ENCODE measurements at regions not wholly inside any gene's neighbourhood (a gene's known extent, or its start where the extent isn't known, plus 50 kb on each side); places are given as distances from the start of the nearest gene placed in this dataset.

- Histone ChIP-seq H3K4me3 (no peak overlapping the region), H3K27me3 (no peaks in the 10 kb centered on the region), H3K9me3 (no peaks in the 10 kb centered on the region), H3K27ac (no peak overlapping the region), H3K36me3 (no peaks in the 10 kb centered on the region), H3K4me1 (no peaks in the 10 kb centered on the region)
- no peak for DNase-seq
- intact Hi-C loops (cut with DNase I; ENCODE audit: low total_unique reads), result no loop called here
- no peak for TF ChIP-seq CTCF (IDR thresholded peaks at IDR 0.05)
- no peak for TF ChIP-seq POLR2A (IDR thresholded peaks at IDR 0.05)
Observed at GRCh38 chr3:70433091-70433490, 120.7 kb upstream of the MDFIC2 start.

- H3K27ac ChIP-seq, result no peak overlapping the region
- TF ChIP-seq POLR2A (IDR thresholded peaks at IDR 0.05) (no peak), CTCF (IDR thresholded peaks at IDR 0.05) (no peak)
- no peaks in the 10 kb centered on the region for H3K36me3 ChIP-seq
- no peaks in the 10 kb centered on the region for H3K9me3 ChIP-seq
- no peaks in the 10 kb centered on the region for H3K27me3 ChIP-seq
- H3K4me3 ChIP-seq, result no peak overlapping the region
- H3K4me1 ChIP-seq, result no peaks in the 10 kb centered on the region
- intact Hi-C loops (cut with DNase I; ENCODE audit: low total_unique reads), result no loop called here
- no peak for DNase-seq
Observed at GRCh38 chr3:70431911-70432310, 119.5 kb upstream of the MDFIC2 start.

- Histone ChIP-seq H3K27ac (no peak overlapping the region), H3K9me3 (no peaks in the 10 kb centered on the region), H3K4me3 (no peak overlapping the region), H3K36me3 (no peaks in the 10 kb centered on the region), H3K4me1 (no peaks in the 10 kb centered on the region), H3K27me3 (no peaks in the 10 kb centered on the region)
- intact Hi-C loops (cut with DNase I; ENCODE audit: low total_unique reads), result no loop called here
- TF ChIP-seq POLR2A (IDR thresholded peaks at IDR 0.05) (no peak), CTCF (IDR thresholded peaks at IDR 0.05) (no peak)
- no peak for DNase-seq
Observed at GRCh38 chr3:70426071-70426470, 113.6 kb upstream of the MDFIC2 start.

GRCh38 chr3:70421506-70421905, 109.1 kb upstream of the MDFIC2 start:
- no peak for TF ChIP-seq POLR2A (IDR thresholded peaks at IDR 0.05)
- TF ChIP-seq CTCF (IDR thresholded peaks at IDR 0.05), result no peak
- intact Hi-C loops (cut with DNase I; ENCODE audit: low total_unique reads), result no loop called here
- no peaks in the 10 kb centered on the region for H3K9me3 ChIP-seq
- H3K27ac ChIP-seq, result no peak overlapping the region
- H3K4me3 ChIP-seq, result no peak overlapping the region
- H3K27me3 ChIP-seq, result no peaks in the 10 kb centered on the region
- no peaks in the 10 kb centered on the region for H3K36me3 ChIP-seq
- no peak for DNase-seq
- H3K4me1 ChIP-seq, result no peaks in the 10 kb centered on the region

- no peaks in the 10 kb centered on the region for H3K9me3 ChIP-seq
- H3K4me3 ChIP-seq, result no peak overlapping the region
- H3K27me3 ChIP-seq, result no peaks in the 10 kb centered on the region
- TF ChIP-seq POLR2A (IDR thresholded peaks at IDR 0.05), result no peak
- TF ChIP-seq CTCF (IDR thresholded peaks at IDR 0.05), result no peak
- no peaks in the 10 kb centered on the region for H3K4me1 ChIP-seq
- intact Hi-C loops (cut with DNase I; ENCODE audit: low total_unique reads), result no loop called here
- DNase-seq, result no peak
- no peak overlapping the region for H3K27ac ChIP-seq
- no peaks in the 10 kb centered on the region for H3K36me3 ChIP-seq
Observed at GRCh38 chr3:70409018-70409417, 96.6 kb upstream of the MDFIC2 start.

Measured in uterus (tissue), 3 donors.